ENCODE measurements at regions not wholly inside any gene's neighbourhood (a gene's known extent, or its start where the extent isn't known, plus 50 kb on each side); places are given as distances from the start of the nearest gene placed in this dataset.
"Not testable (repeated sequence)": the region's sequence is repeated elsewhere in the genome, so short reads cannot be mapped to it uniquely, and the experiment has no call there.

- no peak for DNase-seq
These were observed 221.8 kb upstream of the KLF3 start for GRCh38 chr4:38442073-38442788.

GRCh38 chr4:38449506-38450174 lies 214.4 kb upstream of the KLF3 start:
- no peak for DNase-seq

- DNase-seq, result no peak
These were observed 212.0 kb upstream of the KLF3 start for GRCh38 chr4:38452009-38452408.

DNA sequence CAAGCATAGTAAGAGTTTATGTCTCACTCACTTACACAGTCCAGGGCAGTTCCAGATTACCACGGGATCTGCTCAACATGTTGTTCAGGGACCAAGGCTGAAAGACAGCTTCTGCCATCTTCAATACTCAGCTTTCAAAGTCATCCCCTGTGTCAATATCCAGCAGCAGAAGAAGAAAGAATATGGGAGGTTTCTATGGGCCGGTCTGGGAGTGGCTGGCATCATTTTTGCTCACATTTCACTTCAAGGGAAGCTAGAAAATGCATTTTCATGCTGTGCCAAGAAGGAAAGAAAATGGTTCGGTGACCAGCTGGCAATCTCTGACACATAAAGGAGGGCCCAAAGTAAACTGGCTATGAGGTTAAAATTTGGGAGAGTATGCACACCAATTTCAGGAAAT lies 211.5 kb upstream of the KLF3 start:
- no peak for DNase-seq

- no peak for DNase-seq
These were observed 210.6 kb upstream of the KLF3 start for GRCh38 chr4:38453253-38453881.

- DNase-seq, result no peak
These were observed 209.7 kb upstream of the KLF3 start for GRCh38 chr4:38454284-38454683.

DNA sequence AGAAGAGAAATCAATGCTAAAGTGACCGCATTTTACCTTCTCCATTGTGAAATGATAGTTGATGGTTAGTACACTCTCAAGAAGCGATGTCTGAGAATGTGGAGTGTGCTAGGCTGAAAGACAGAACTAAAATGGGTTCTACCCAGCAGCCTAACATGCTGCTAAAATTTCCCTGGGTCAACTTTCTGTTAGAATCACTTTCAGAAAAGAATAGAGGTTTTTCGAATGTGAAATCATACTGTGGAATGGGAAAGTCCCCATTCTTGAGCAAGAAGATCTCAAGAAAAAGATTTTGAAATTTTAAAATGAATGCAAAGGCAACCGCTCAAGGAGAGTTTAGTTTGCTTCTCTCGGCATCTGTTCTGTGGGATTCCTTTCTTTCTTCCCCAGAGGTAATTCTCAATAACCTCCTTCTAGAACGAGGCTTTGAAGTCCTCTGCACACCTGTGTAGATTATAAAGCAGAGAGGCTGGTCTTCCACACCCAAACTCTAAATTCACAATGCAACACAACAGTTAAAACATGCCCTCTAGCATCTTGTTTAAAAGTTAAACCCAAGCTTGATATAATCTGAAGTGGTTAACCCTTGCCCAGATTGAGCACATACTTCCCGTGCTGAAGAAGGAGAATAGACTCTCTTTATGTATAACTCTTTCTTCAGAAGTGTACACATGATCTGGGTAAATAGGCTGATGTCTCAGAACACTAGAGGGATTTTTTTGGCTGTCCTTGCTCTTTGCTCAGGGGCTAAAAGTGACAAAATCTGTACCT lies 208.7 kb upstream of the KLF3 start:
- DNase-seq, result no peak

GRCh38 chr4:38456096-38456495 lies 207.9 kb upstream of the KLF3 start:
- no peak for DNase-seq

DNA sequence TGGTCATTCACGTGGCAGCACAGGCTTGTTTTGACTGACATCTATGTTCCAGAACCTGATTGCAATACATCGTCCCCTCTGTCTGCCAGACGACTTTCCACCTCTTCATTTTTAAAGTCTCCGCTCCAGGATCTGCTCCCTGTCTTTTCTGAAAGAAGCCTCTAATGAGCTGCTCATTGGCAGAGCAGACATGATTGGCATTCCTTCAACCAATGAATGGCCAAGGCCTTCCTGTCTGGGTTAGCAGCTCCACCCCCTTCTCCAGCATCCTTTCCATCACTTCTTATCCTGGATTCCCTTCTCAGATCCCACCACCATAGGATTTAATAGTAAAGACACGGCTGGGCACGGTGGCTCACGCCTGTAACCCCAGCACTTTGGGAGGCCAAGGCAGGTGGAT lies 202.7 kb upstream of the KLF3 start:
- DNase-seq, result no peak

DNA sequence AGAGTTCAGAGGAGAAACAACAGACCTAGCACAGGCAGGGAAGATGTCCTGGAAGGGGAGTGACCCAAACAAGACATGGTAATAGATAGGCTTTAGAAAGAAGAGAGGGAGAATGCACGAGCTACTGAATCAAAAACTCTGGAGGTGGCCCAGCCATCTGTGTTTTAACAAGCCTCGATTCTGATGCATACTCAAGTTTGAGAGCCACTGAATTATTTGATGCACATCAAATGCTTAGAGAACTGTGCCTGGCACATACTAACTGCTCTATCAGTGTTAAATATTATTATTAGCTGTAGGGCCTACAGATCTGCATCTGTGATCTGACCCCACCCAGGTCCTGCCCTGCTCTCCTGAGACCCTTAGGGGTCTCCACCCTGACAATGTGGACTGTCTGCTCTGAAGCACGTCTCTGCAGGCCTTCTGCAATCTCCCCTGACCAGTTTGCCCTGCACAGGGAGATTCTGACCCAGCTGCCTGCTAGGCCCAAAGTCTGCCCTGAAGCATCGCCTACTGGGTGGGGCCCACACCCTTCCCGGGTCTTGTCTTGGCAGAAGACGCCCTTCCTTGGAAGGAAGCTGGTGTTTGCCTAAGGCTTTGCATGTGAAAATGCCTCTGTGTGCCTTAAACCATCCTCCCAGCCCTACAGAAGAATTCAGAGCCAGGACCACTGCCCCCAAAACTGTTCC lies 201.5 kb upstream of the KLF3 start:
- DNase-seq, result no peak

DNA sequence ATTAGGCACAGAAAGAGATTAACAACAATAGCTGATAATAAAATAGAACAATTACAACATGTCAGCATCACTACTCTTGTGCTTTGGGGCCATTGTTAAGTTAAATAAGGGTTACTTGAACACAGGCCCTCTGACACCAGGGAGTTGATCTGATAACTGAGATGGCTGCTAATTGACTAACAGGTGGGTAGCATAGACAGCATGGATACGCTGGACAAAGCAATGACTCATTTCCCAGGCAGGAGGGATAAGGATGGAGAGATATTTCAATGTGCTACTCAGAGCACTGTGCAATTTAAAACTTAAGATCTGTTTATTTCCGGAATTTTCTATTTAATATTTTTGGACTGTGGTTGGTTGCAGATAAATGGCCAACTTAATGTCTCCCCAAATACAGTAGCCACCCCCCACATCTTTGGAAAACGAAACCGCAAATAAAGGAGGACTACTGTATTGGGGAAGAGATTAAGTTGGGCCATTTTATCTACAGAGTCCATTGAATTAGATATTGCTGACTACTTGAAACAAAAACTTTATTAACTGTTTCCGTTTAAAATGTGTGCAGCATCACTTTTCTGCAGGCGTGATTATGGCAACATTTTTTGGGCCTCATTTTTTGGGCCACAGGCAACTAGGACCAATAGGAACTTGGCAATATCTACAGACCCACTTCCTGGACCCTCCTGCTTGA lies 200.6 kb upstream of the KLF3 start:
- DNase-seq, result no peak

DNA sequence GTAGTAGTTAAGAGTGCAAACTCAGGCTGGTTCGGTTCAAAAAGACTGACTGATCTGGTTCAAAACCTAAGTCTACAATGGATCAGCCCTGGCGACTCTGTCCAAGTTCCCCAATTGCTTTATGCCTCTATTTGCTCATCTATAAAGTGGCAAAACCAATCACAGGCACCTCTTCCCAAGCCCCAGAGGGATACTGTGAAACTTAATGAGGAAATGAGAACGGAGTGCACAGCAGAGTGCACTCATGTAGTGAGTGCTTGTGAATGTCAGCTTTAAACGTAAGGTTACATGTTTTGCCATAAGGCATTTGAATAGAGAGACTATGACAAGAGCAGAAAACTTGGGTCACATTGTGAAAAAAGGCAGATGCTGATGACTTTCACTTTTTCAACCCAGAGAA lies 199.7 kb upstream of the KLF3 start:
- DNase-seq, result no peak

DNA sequence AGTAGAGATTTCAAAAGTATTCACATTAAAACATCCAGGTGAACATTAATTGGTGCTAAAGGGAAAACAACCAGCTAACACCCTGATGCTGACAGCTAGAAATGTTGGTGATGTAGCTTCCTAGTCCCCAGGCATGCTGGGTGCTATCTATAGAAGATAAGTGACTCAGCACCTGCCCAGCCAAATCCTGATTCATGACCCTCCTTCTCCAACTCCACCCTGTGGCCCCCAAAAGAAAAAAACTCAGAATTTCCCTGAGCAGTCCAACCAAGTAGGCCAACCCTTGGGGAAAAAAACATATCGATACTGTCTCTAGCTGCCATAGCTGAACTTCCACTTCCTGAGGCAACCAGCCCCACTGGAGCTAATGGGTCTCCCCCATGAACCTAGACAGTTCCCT lies 197.6 kb upstream of the KLF3 start:
- DNase-seq, result no peak

DNA sequence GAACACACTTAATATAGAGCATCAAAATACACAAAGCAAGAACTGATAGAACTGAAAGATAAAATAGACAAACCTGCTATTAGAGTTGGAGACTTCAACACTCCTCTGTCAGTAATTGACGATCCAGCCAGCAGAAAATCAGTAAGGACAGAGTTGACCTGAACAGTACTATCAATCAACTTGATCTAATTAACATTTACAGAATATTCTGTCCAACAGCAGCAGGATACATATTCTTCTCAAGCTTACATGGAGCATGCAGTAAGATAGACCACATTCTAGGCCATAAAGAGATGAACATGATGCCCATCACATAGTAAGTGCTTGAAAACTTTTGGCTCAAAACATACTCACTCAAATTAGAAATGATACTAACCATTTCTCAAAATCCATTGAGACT lies 196.7 kb upstream of the KLF3 start:
- DNase-seq, result no peak

- peak; percentile 7 for DNase-seq
These were observed 195.6 kb upstream of the KLF3 start for GRCh38 chr4:38468339-38468866.

- no peak for DNase-seq
These were observed 194.6 kb upstream of the KLF3 start for GRCh38 chr4:38469410-38469809.

GRCh38 chr4:38470735-38471262 lies 193.2 kb upstream of the KLF3 start:
- DNase-seq, result no peak

- no peak for DNase-seq
These were observed 181.3 kb upstream of the KLF3 start for GRCh38 chr4:38482696-38483095.

DNA sequence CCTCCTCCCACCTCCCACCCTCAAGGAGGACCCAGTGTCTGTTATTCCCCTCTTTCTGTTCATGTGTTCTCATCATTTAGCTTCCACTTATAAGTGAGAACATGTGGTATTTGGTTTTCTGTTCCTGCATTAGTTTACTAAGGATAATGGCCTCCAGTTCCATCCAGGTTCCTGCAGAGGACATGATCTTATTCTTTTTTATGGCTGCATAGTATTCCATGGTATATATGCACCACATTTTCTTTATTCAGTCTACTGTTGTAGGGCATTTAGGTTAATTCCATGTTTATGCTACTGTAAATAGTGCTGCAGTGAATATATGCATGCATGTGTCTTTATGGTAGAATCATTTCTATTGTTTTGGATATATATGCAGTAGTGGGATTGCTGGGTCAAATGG lies 180.4 kb upstream of the KLF3 start:
- DNase-seq, result not testable (repeated sequence)

GRCh38 chr4:38489011-38489861 lies 174.8 kb upstream of the KLF3 start:
- DNase-seq, result no peak

All from NCI-H1092 (cell line).